Effector memory CD4-positive, alpha-beta T cell (primary cell): ENCODE measurements at regions not wholly inside any gene's neighbourhood (a gene's known extent, or its start where the extent isn't known, plus 50 kb on each side); places are given as distances from the start of the nearest gene placed in this dataset.
"Not testable (repeated sequence)": the region's sequence is repeated elsewhere in the genome, so short reads cannot be mapped to it uniquely, and the experiment has no call there.

Source experiments
- DNase-seq, 3 donors: peaks; one replicate each; pipeline ENCODE4 v3.0.0-alpha.2; 2020
- H3K27ac ChIP-seq: 2 replicates; pipeline ENCODE4 v1.7.0; 2013; ENCODE audit warnings: mild to moderate bottlenecking, low read length, moderate library complexity; ENCODE audit not compliant: insufficient read depth, poor library complexity, severe bottlenecking
- H3K27me3 ChIP-seq: replicated peaks from 2 replicates; pipeline ENCODE4 v1.7.0; 2013; ENCODE audit warnings: mild to moderate bottlenecking, low read length; ENCODE audit not compliant: insufficient read depth, control insufficient read depth, poor library complexity, severe bottlenecking
- H3K36me3 ChIP-seq: 2 replicates; pipeline ENCODE4 v1.7.0; 2013; ENCODE audit warnings: mild to moderate bottlenecking, low read length, moderate library complexity; ENCODE audit not compliant: control insufficient read depth, insufficient read depth
- H3K4me1 ChIP-seq: 2 replicates; pipeline ENCODE4 v1.7.0; 2013; ENCODE audit warnings: low read length, mild to moderate bottlenecking; ENCODE audit not compliant: control insufficient read depth, insufficient read depth, poor library complexity, severe bottlenecking
- H3K4me3 ChIP-seq: 2 replicates; pipeline ENCODE4 v1.7.0; 2013; ENCODE audit warnings: low read length, low read depth, mild to moderate bottlenecking; ENCODE audit not compliant: insufficient read depth, poor library complexity, severe bottlenecking
- H3K9me3 ChIP-seq: 2 replicates; pipeline ENCODE4 v1.7.0; 2013; ENCODE audit warnings: mild to moderate bottlenecking, low read length, moderate library complexity; ENCODE audit not compliant: control insufficient read depth

- not testable (repeated sequence) for H3K27ac ChIP-seq, H3K4me3 ChIP-seq, H3K9me3 ChIP-seq, H3K27me3 ChIP-seq, H3K36me3 ChIP-seq, H3K4me1 ChIP-seq, DNase-seq
Measured at GRCh38 chr9:41075671-41076070, 52.8 kb downstream of the FOXD4L6 start.

GRCh38 chr9:41074356-41074942 lies 54.0 kb downstream of the FOXD4L6 start:
- H3K27me3 ChIP-seq, H3K4me3 ChIP-seq, H3K4me1 ChIP-seq, H3K9me3 ChIP-seq, H3K36me3 ChIP-seq, H3K27ac ChIP-seq, DNase-seq: not testable (repeated sequence)

GRCh38 chr9:41073471-41074243 lies 54.8 kb downstream of the FOXD4L6 start:
- not testable (repeated sequence) for H3K9me3 ChIP-seq, H3K36me3 ChIP-seq, H3K4me3 ChIP-seq, DNase-seq, H3K27ac ChIP-seq, H3K27me3 ChIP-seq, H3K4me1 ChIP-seq

- H3K27me3 ChIP-seq, H3K36me3 ChIP-seq, H3K27ac ChIP-seq, H3K4me1 ChIP-seq, H3K4me3 ChIP-seq, H3K9me3 ChIP-seq: not testable (repeated sequence)
- DNase-seq = peak in 2 of 3 donors; percentile 9 to 13
Measured at GRCh38 chr9:41064125-41064795, 64.2 kb downstream of the FOXD4L6 start.

- not testable (repeated sequence) for DNase-seq, H3K4me1 ChIP-seq
Measured at GRCh38 chr9:41063243-41063642, 65.2 kb downstream of the FOXD4L6 start.

GRCh38 chr9:41059603-41060002 lies 68.9 kb downstream of the FOXD4L6 start:
- H3K27me3 ChIP-seq, H3K9me3 ChIP-seq, H3K36me3 ChIP-seq, H3K27ac ChIP-seq, DNase-seq, H3K4me1 ChIP-seq, H3K4me3 ChIP-seq: not testable (repeated sequence)

More at GRCh38 chr9:41063243-41063642, 65.2 kb downstream of the FOXD4L6 start:
- H3K27ac ChIP-seq, H3K27me3 ChIP-seq, H3K9me3 ChIP-seq, H3K36me3 ChIP-seq, H3K4me3 ChIP-seq: not testable (repeated sequence)

- H3K4me3 ChIP-seq, H3K4me1 ChIP-seq, H3K9me3 ChIP-seq, H3K36me3 ChIP-seq, H3K27me3 ChIP-seq, DNase-seq, H3K27ac ChIP-seq: not testable (repeated sequence)
Measured at GRCh38 chr9:41053666-41054363, 74.7 kb downstream of the FOXD4L6 start.

GRCh38 chr9:41048672-41049071 lies 79.8 kb downstream of the FOXD4L6 start:
- not testable (repeated sequence) for H3K27me3 ChIP-seq, H3K27ac ChIP-seq, H3K4me3 ChIP-seq, DNase-seq, H3K36me3 ChIP-seq, H3K4me1 ChIP-seq, H3K9me3 ChIP-seq

- not testable (repeated sequence) for H3K27me3 ChIP-seq, H3K4me3 ChIP-seq, DNase-seq, H3K9me3 ChIP-seq, H3K4me1 ChIP-seq, H3K27ac ChIP-seq, H3K36me3 ChIP-seq
Measured at GRCh38 chr9:41047792-41048191, 80.7 kb downstream of the FOXD4L6 start.

- not testable (repeated sequence) for H3K4me3 ChIP-seq, H3K27ac ChIP-seq, DNase-seq, H3K9me3 ChIP-seq, H3K4me1 ChIP-seq, H3K36me3 ChIP-seq, H3K27me3 ChIP-seq
Measured at GRCh38 chr9:41044930-41045329, 83.6 kb downstream of the FOXD4L6 start.
